NOMO-1 treated with DMSO at 0.1 percent for 48 hours (cell line): ENCODE measurements at regions not wholly inside any gene's neighbourhood (a gene's known extent, or its start where the extent isn't known, plus 50 kb on each side); places are given as distances from the start of the nearest gene placed in this dataset.

ENCODE experiments used
- DNase-seq: peaks from one replicate; lab custom pipeline; 2025; ENCODE audit not compliant: unreplicated experiment; lab: John Stamatoyannopoulos, UW

DNA sequence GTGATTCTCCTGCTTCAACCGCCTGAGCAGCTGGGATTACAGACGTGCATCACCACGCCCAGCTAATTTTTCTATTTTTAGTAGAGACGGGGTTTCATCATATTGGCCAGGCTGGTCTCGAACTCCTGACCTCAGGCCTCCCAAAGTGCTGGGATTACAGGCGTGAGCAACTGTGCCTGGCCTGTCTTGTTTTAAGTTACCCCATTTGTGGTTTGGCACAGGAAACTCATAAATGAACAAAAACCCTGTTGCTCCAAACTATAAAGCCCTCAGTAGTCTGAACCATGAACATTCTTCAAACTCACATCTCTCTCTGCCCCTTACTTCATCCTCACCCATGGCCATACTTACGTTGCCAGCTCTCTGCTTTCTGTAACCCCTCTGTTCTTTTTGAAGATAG lies 61.7 kb downstream of the RHOU start:
- DNase-seq = peak; percentile 53

DNA sequence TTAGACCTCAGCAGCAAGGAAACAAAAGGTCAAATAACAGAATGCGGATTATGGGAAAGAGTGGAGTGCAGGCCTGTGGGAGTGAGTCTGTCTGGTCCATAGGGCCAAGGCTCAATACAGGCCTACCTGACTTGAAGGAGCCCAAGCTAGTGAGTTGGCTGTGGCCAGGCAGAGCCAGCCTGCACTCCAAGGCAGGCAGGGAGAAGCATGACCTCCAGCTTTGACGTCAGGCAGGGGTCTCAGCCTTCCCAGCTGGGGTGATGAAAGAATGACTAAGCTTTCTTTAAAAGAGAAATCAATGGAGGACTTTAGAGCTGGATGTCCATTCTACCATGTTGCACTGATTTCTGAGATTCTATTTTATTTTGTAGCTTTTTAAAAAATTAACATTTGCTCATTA lies 62.8 kb downstream of the RHOU start:
- no peak for DNase-seq

DNA sequence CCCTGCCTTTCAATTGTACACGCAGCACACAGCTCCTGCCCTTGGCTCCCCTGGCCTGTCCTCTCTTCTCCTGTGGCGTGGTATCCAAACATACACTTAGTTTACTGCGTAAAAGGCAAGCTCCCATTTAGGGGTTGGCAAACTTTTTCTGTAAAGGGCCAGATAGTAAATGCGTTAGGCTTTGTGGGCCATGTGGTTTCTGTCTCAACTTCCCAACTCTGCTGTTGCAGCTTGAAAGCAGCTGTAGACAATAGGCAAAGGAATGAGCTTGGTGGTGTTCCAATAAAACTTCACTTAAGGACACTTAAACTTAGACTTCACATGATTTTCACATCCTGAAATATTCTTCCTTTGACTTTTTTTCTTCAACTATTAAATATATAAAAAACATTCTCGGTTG lies 63.3 kb downstream of the RHOU start:
- DNase-seq = no peak

DNA sequence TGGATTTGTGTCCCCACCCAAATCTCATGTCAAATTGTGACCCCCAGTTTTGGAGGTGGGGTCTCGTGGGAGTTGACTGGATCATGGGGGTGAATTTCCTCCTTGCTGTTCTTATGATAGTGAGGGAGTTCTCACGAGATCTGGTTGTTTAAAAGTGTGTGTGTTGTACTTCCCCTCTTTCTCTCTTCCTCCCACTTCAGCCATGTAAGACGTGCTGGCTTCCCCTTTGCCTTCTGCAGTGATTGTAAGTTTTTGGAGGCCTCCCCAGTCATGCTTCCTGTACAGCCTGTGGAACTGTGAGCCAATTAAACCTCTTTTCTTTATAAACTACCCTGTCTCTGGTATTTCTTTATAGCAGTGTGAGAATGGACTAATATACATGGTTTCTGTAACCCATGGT lies 64.6 kb downstream of the RHOU start:
- peak; percentile 61 for DNase-seq

DNA sequence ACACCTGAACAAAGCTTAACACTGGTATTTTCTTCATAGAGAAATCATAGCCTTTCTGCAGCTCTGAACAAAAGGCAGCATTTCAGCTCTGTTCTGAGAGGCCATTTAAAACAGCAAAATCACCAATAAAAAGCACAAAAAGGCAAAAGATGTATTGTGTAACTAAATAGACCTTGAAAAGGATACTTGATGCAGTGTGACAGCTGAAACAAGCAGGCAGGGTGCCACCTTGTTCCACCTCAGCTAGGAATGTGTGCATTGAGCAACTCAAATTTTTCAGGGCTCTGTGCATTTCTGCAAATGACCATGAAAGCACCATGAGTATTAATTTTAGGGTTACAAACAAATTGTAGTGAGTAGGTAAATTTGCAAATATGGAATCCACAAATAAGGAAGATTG lies 65.8 kb downstream of the RHOU start:
- DNase-seq = no peak

DNA sequence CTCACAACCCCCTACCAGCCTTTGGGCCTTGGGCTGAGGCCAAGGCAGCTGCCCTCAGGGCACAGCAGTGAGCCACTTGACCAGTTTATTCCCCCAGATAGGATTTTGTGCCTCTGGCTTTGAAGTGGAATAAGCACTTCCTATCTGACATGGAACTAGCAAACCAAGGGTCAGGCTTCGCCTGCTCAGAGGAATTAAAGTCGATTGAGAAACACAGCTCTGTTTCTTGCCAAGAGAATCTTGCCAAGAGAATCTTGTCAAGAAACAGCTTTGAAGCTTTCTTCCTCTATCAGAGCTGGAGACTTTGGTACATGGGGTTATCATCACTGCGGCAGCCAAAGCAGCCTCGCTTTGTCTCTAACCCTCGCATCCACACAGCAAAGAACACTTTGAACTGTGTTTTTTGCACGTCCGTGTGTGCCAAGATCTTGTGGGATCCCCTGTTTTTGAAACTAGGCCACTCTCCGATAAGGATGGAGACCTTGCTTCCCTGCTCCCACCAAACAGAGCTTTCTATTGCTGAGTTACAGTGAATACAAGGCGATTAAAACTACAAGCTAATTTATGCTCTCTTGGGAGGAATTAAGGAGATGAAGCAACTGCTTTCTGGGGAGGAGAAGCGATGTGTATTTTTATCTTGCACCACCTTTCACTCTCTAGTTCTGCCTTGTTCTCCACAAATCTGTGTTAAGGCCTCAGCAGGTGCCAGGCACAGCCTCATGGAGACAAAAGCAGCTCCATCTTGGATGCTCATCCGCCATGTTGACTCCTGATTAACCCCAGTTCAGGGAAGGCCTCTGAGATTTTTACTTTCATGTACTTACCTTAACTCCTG lies 67.3 kb downstream of the RHOU start:
- peak; percentile 40 for DNase-seq

DNA sequence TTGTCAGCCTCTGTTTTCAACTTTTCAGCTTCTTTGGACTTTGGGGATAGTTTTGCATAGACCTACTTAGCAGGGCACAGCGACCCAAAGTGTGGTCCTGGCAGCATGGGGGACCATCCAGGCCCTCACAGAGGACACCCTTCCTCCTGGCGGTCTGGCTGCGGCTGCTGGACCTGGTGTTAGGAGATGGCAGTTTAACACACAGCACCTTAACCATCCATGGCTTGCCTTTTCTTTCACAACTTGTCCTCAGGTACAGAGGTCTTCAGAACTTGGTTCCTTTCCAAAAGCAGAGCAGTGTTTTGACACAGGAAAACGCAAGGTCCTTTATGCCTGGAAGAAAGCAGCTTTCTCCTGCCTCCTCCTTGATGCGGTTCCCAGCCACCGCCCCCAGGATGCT lies 68.1 kb downstream of the RHOU start:
- DNase-seq = no peak

DNA sequence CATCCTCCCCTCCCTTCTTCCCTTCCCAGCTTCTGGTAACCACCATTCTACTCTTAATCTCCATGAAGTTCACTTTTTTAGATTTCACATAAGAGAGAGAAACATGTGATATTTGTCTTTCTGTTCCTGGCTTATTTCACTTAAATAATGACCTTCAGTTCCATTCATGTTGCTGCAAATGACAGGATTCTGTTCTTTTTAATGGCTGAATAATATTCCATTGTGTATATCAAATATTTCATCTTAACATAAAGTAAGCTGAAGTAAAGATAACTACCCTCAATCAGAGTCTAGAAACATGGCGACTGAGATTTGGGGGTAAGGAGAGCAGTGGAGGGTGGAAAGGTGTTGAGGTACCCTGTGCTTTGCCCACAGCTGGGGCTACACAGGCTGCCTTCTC lies 68.9 kb downstream of the RHOU start:
- DNase-seq = no peak

DNA sequence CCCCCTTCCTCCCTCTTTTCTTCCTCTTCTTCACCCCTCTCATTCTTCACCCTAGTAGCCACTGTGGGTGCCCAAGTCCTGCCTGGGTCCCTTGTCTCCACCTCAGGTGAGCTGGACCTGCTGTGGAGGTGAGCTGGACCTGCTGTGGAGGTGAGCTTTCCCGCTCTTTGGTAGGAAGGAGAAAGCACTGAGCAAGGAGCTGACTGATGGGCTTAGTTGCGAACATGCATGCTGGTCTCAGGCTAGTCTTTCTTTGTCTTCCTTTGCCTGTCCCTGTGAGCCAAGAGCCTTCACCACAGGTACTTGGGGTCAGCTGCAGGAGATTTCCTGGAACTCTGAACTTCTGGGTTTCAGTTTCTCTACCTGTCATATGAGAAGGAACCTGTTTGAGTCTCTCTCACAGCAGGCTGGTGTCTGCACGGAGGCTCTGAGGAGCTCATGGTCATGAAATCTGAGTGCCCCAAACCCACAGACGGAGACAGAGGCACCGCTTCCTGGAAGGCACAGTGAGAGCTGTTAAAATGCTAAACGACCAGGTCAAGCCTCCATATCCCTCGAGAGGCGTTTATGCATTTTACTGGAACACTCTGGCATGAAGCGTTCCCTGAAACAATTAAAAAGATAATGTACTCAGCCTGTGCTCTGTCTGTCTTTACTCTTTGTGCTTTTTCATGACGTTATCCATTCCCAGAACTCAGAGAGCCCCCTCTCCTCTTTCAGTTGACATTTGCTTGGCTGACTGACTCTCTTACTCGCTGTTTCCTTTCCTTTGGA lies 69.5 kb downstream of the RHOU start:
- DNase-seq = no peak

DNA sequence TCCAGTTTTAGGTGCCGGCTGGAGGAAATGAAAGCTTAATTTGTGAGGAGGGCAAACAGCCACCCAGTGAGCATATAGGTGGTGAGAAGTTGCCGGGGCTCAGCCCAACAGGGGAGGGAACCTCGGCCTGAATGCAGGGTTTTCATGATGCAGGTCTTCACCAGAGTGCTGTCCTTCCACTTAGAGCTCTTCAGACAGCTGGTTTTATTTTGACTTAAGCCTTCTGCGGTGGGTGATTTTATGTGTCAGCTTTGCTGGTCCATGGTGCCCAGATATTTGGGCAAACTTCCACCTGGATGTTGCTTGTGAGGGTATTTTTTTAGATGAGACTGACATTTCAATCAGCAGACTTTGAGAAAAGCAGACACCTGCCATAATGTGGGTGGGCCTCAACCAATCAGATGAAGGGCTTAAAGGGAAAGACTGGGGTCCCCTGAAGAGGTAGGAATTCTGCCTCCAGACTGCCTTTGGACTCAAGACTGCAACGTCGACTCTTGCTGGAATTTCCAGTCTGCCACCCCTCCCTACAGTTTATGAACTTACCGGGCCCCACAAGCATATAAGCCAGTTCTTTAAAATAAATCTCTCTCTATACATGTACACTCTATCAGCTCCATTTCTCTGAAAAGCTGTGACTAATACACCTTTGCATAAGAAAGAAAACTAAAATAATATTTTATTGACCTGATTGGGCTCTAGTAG lies 72.8 kb downstream of the RHOU start:
- DNase-seq = no peak

DNA sequence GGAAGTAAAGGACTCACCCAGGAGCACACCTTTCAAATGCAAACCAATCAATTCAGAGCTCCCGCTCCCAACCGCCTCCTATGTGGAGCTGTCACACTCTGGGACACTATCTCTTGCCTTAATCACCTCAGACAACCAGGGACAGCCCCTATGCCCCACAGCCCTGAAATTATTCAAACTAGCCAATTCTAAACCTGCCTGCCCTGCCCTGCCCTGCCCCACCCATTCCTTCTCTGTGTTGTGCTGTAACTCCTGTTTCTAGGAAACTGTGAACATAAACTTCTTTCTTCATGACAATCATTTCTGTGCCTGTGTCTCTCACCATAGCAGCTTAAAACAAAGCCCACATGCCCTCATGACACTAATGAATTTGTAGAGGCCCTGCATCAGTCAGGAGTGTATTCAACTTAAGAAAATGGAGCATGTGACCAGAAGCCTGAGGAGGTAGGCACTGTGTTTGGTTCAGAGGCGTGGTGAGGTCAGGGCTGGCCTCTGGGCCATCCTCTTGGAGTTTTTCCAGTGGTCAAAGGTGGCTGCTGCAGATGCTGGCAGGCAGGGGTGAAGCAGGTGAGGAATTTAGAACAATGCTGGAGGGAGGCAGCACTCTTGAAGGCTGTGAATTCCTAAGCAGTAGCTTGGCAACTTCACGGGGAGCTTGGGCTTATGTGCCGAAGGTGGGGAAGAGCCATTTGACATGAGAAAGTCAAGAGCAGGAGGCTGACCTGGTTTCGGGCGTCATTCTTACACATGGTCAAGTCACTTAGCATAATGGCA lies 74.5 kb downstream of the RHOU start:
- no peak for DNase-seq

DNA sequence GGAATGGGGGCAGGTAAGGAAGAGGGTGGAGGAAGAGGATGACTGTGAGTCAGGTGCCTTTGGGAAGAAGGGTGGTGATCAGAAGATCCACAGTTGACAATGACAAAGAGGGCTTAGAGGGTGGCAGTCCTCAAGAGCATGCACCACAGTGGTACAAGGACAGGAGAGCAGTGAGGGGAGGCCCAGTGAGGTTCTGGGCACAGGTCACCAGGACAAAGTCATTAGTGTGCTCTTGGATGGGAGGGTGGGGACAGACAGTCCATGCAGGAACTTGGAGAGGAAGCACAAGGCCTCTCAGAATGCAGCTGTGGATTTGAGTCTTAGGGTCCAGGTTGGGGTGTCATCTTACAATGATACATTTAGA lies 75.1 kb downstream of the RHOU start:
- DNase-seq = no peak

DNA sequence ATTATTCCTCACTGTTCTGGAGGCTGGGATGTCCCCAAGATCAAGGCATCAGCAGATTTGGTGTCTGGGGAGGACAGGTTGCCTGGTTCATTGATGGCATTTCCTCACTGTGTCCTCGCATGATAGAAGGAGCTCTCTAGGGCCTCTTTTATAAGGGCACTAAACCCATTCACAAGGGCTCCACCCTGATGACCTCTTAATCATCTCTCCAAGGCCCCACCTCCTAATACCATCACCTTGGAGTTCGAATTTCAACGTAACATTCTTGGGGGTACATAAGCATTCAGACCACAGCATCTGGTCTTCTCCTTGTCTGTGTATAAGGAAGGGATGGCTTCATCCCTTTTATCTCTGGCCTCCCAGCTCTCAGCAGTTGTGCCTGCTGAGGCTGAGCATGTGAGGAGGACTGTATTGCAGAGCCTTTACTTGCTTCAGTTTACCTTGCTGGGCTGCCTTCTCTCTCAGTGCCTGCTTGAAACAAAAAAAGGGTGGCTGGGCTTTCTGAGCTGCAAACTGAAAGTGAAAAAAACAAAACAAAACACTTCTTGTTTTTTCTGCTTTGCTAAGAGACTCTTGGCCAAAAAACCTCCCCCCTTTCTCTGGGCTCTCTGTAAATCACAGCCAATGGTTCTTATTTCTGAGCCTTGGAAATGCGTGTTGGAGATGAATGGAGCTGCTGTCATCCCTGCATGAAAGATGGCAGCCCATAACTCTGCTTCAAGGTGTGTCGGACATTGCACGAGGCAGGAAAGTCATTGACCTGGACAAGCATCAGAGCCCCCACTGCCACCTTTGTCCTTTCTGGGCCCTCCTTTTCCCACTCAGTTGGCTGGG lies 75.8 kb downstream of the RHOU start:
- peak; percentile 46 for DNase-seq

DNA sequence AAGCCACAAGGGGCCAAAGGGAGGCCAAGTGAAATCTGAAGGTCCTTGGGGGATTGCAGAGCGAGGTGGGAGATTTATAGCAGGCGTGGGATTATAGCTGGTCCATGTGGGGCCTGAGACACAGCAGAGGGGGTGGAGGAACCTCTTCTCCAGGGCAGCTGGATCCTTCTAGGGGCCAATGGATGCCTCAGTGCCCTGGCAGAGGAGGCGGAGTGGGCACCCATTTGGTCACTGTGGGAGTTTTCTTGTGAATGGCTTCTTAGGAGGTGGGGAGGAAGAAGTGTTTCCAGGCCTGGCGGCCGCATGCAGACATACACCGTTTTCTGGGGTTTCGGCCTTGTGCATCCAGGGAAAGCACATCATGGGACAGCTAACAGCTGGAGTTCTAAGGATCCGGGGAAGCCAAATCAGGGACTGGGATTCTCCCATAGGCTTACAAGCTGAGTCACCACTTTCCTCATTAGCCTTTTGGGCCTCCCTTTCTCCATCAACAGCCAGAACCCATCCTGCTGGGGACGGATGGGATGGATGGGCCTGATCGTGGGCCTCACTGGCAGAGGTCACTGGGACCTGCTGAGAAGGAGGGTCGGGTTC lies 76.5 kb downstream of the RHOU start:
- DNase-seq = no peak

DNA sequence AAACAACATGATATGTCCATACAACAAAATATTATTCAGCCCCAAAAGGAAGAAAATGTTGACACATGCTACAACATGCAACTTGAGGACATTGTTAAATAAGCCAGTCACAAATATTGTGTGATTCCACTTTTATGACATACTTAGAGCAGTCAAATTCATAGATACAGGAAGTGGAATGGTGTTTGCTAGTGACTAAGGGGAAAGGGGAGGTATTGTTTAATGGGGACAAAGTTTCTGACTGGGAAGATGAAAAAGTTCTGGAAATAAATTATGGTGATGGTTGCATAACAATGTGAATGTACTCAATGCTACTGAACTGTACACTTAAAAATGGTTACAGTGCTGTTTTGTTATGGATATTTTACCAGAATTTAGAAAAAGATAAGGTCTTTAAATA lies 77.7 kb downstream of the RHOU start:
- peak; percentile 22 for DNase-seq

DNA sequence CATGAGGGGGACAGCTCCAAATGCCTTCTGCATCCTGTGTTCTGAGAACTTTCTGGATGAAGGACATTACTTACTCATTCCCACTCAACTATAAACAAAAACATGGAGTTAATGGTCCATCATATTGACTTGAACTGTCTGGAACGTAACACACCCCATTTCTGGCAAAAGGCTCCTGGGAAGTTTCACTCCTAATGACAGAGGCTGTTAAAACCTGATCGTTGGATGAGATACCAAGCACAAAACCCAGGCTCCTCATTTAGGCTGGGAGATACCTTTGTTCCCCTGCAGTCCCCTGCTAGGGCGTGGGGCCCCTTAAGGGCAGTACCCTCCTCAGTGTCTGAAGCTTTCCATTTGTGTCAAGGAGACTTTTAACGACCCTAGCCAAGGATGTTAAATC lies 78.9 kb downstream of the RHOU start:
- DNase-seq = no peak

DNA sequence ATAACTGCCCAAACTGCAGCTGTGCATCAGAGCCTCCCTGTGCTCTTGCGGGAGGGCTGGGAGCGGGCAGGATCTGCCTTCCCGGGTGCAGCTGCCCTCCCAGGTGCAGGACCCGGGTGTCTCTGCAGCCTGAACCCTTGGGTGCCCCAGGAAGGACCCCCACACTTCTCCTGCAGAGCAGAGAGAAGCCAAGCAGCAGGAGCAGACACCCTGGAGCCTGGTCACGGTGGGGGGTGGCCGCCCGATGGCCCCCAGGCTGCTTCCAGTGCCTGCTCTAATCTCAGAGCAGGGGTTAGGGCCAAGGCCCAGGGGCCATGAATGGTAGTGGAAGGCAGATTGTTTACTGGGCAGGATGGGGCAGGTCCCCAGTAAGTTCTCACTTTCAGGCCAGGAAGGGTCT lies 83.0 kb downstream of the RHOU start:
- no peak for DNase-seq

DNA sequence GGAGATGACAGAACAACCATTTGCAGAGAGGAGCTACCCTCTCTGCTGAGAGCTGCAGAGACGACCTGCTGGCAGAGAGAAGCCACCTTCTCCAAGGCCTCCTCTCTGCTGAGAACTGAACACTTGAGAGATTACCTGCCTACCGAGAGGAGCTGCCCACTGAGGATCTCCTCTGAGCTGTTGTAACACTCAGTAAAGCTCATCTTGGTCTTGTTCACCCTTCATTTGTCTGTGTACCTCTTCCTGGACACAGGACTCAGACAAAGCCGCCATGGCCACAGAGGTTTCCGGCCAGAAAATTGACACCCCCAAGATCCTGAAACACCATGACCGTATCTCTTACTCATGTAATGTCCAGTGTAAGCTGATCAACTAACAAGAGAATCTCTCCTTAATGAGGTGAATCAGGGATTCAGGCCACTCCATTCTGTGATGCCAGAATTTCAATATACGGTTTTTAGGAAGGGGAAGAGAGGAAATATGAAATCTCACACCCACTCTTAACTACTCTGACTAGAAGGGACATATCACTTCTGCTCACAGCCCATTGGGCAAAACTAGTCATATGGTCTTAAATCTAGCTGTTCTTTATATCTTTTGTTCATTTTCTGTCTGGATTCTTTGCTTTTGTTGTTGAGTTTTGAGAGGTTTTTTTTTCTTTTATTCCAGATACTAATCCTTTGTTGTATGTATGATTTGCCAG lies 83.8 kb downstream of the RHOU start:
- DNase-seq = no peak

DNA sequence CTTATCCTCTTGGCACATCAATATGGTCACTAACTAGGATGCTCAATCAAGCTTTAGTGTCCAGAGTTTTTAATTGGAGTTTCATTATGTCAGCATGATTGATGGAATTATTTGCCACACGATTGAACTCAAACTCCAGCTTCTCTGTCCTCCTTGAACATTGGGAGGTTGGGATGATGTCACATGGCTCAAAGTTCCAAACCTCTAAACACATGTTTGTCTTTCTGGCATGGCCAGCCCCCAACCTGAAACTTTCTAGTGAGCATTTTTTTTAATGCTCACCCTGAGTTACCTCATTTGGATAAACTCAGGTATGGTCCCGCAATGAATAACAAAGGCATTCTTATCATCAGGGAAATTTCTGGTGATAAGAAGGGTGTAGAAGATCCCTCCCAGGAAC lies 86.0 kb downstream of the RHOU start:
- DNase-seq = no peak
